ENCODE measurements at regions not wholly inside any gene's neighbourhood (a gene's known extent, or its start where the extent isn't known, plus 50 kb on each side); places are given as distances from the start of the nearest gene placed in this dataset.
"Not testable (repeated sequence)": the region's sequence is repeated elsewhere in the genome, so short reads cannot be mapped to it uniquely, and the experiment has no call there.

DNA sequence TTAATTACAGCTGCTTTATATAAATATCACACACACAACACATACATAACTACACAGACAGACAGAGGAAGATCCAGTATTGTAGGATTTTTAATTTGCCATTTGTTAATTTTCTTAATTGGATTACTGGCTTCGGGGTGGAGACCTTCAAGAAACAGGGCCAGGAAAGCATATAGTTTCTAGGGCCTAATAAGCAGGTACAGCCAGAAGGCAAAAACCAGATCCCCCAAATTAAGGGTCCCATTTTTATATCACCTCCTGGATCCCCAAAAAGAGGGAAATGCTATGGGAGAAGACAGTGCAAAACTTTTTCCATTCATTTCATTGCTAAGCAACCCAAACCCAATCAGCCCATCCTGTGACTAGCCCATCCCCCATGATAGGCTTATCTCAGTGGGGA lies 373.3 kb upstream of the FAM174A start:
- Histone ChIP-seq H3K36me3 (ENCODE audit: control insufficient read depth in 2 of 2, insufficient read depth in 2 of 2, low read length in 2 of 2) (no peaks in the 10 kb centered on the region), H3K4me1 (ENCODE audit: control insufficient read depth in 2 of 2, insufficient read depth in 2 of 2, low read length in 2 of 2) (no peaks in the 10 kb centered on the region), H3K27me3 (ENCODE audit: control insufficient read depth in 2 of 2, insufficient read depth in 2 of 2, low read length in 2 of 2) (no peaks in the 10 kb centered on the region), H3K9me3 (ENCODE audit: control insufficient read depth in 2 of 2, low read length in 2 of 2) (no peaks in the 10 kb centered on the region), H3K9ac (ENCODE audit: low read depth in 1 of 2, low read length in 2 of 2) (no peak overlapping the region), H3K4me3 (ENCODE audit: low read length in 2 of 2) (no peak overlapping the region), H3K27ac (ENCODE audit: low read depth in 2 of 2, low read length in 2 of 2) (no peak overlapping the region)

DNA sequence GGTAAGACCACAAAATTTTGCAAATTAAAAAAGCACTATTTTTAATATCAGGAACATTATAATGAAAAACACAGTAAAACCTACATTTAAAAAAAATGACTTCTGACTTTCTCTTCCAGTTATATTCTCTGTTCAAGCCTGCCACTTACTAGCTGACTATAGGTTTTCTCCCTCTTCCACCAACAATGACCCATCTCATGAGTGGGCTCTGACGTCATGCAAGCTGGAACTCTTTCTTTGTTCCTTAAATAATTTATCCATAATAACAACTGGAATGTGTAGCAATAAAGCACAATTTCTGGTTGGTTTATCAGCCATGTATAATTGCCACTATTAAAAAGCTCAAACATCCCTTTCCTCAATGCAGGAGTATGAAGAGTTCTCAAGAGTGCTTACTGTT lies 378.1 kb upstream of the FAM174A start:
- Histone ChIP-seq H3K36me3 (ENCODE audit: control insufficient read depth in 2 of 2, insufficient read depth in 2 of 2, low read length in 2 of 2) (no peaks in the 10 kb centered on the region), H3K27me3 (ENCODE audit: control insufficient read depth in 2 of 2, insufficient read depth in 2 of 2, low read length in 2 of 2) (no peaks in the 10 kb centered on the region), H3K4me1 (ENCODE audit: control insufficient read depth in 2 of 2, insufficient read depth in 2 of 2, low read length in 2 of 2) (no peaks in the 10 kb centered on the region), H3K27ac (ENCODE audit: low read depth in 2 of 2, low read length in 2 of 2) (no peak overlapping the region), H3K9ac (ENCODE audit: low read depth in 1 of 2, low read length in 2 of 2) (no peak overlapping the region), H3K9me3 (ENCODE audit: control insufficient read depth in 2 of 2, low read length in 2 of 2) (no peaks in the 10 kb centered on the region), H3K4me3 (ENCODE audit: low read length in 2 of 2) (no peak overlapping the region)

DNA sequence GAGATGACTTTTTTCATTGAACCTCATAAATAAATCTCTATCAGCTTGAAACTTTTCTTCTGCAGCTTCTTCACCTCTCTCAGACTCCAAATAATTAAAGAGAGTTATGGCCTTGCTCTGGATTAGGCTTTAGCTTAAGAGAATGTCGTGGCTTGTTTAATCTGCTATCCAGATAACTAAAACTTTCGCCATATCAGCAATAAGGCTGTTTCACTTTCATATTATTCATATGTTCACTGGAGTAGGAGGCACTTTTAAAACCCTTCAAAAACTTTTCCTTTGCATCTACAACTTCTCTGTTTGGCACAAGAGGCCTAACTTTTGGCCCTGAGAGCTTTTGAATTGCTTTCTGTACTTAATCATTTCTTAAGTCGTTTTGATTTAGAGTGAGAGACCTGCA lies 386.9 kb upstream of the FAM174A start:
- no peak overlapping the region for H3K4me3 ChIP-seq (ENCODE audit: low read length in 2 of 2)

DNA sequence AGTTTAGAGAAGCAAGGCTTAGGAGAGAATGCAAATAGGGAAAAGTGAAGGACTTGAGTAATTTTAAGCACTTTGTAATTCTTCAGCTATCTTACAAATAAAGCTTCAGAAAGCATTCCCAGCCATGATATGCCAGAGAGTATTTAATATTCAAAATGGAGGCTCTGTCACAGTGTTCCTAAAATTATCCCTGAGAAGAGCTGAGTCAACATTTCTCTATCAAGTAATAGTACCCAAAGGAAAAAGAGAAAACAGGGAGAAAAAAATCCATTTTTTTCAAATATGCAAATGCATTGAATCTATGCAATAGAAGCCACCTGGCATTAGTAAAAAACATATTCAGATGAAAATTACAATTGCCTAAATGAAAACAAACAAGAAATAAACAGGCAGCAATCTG lies 392.6 kb upstream of the FAM174A start:
- no peaks in the 10 kb centered on the region for H3K9me3 ChIP-seq (ENCODE audit: control insufficient read depth in 2 of 2, low read length in 2 of 2)
- H3K36me3 ChIP-seq (ENCODE audit: control insufficient read depth in 2 of 2, insufficient read depth in 2 of 2, low read length in 2 of 2) = no peaks in the 10 kb centered on the region
- H3K27me3 ChIP-seq (ENCODE audit: control insufficient read depth in 2 of 2, insufficient read depth in 2 of 2, low read length in 2 of 2) = no peaks in the 10 kb centered on the region
- H3K27ac ChIP-seq (ENCODE audit: low read depth in 2 of 2, low read length in 2 of 2) = no peak overlapping the region
- no peaks in the 10 kb centered on the region for H3K4me1 ChIP-seq (ENCODE audit: control insufficient read depth in 2 of 2, insufficient read depth in 2 of 2, low read length in 2 of 2)
- no peak overlapping the region for H3K9ac ChIP-seq (ENCODE audit: low read depth in 1 of 2, low read length in 2 of 2)
- H3K4me3 ChIP-seq (ENCODE audit: low read length in 2 of 2) = no peak overlapping the region

More for the DNA sequence above, 386.9 kb upstream of the FAM174A start:
- H3K9me3 ChIP-seq (ENCODE audit: control insufficient read depth in 2 of 2, low read length in 2 of 2) = no peaks in the 10 kb centered on the region
- H3K36me3 ChIP-seq (ENCODE audit: control insufficient read depth in 2 of 2, insufficient read depth in 2 of 2, low read length in 2 of 2) = no peaks in the 10 kb centered on the region
- H3K27ac ChIP-seq (ENCODE audit: low read depth in 2 of 2, low read length in 2 of 2) = no peak overlapping the region
- H3K4me1 ChIP-seq (ENCODE audit: control insufficient read depth in 2 of 2, insufficient read depth in 2 of 2, low read length in 2 of 2) = no peaks in the 10 kb centered on the region
- H3K27me3 ChIP-seq (ENCODE audit: control insufficient read depth in 2 of 2, insufficient read depth in 2 of 2, low read length in 2 of 2) = no peaks in the 10 kb centered on the region
- H3K9ac ChIP-seq (ENCODE audit: low read depth in 1 of 2, low read length in 2 of 2) = no peak overlapping the region

DNA sequence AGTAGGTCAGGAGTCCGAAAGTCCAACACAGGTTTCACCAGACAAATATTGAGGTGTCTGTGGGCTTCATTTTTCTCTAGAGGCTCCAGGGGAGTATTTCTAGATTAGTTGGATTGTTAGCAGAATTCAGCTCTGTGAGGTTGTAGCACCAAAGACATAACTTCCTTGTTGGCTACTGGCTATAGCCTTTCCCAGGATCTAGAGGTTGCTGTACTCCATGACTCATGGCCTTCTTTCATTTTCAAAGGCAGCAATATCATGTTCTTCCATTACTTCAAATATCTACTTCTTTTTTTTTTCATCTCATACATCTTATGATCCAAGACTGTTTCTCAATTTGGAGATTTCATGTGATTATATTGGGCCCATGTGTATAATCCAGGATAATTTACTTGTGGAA lies 404.0 kb upstream of the FAM174A start:
- H3K27me3 ChIP-seq (ENCODE audit: control insufficient read depth in 2 of 2, insufficient read depth in 2 of 2, low read length in 2 of 2) = no peaks in the 10 kb centered on the region
- H3K4me1 ChIP-seq (ENCODE audit: control insufficient read depth in 2 of 2, insufficient read depth in 2 of 2, low read length in 2 of 2) = no peaks in the 10 kb centered on the region
- H3K9me3 ChIP-seq (ENCODE audit: control insufficient read depth in 2 of 2, low read length in 2 of 2) = no peaks in the 10 kb centered on the region
- no peak overlapping the region for H3K9ac ChIP-seq (ENCODE audit: low read depth in 1 of 2, low read length in 2 of 2)
- H3K4me3 ChIP-seq (ENCODE audit: low read length in 2 of 2) = no peak overlapping the region
- H3K27ac ChIP-seq (ENCODE audit: low read depth in 2 of 2, low read length in 2 of 2) = no peak overlapping the region
- H3K36me3 ChIP-seq (ENCODE audit: control insufficient read depth in 2 of 2, insufficient read depth in 2 of 2, low read length in 2 of 2) = no peaks in the 10 kb centered on the region

DNA sequence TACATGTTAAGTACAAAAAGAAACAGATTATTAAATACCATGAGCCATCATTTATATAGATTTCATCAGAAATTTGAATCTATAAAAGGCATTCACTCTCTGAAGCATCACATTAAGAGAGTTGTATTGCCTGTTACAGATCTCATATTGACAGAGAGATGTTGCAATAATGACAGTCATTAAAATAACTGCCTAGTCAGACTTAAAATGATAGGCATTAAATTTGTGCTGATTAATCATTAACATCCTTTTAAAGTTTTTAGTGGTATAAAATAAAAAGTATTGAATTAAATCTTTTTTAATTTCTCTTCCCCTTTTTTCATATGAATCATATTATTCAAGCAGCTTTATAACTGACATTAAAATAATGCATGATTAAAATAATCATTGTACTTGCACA lies 404.9 kb upstream of the FAM174A start:
- H3K9me3 ChIP-seq (ENCODE audit: control insufficient read depth in 2 of 2, low read length in 2 of 2) = no peaks in the 10 kb centered on the region
- no peaks in the 10 kb centered on the region for H3K4me1 ChIP-seq (ENCODE audit: control insufficient read depth in 2 of 2, insufficient read depth in 2 of 2, low read length in 2 of 2)
- H3K36me3 ChIP-seq (ENCODE audit: control insufficient read depth in 2 of 2, insufficient read depth in 2 of 2, low read length in 2 of 2) = no peaks in the 10 kb centered on the region
- no peak overlapping the region for H3K9ac ChIP-seq (ENCODE audit: low read depth in 1 of 2, low read length in 2 of 2)
- no peak overlapping the region for H3K4me3 ChIP-seq (ENCODE audit: low read length in 2 of 2)
- no peak overlapping the region for H3K27ac ChIP-seq (ENCODE audit: low read depth in 2 of 2, low read length in 2 of 2)
- H3K27me3 ChIP-seq (ENCODE audit: control insufficient read depth in 2 of 2, insufficient read depth in 2 of 2, low read length in 2 of 2) = no peaks in the 10 kb centered on the region

DNA sequence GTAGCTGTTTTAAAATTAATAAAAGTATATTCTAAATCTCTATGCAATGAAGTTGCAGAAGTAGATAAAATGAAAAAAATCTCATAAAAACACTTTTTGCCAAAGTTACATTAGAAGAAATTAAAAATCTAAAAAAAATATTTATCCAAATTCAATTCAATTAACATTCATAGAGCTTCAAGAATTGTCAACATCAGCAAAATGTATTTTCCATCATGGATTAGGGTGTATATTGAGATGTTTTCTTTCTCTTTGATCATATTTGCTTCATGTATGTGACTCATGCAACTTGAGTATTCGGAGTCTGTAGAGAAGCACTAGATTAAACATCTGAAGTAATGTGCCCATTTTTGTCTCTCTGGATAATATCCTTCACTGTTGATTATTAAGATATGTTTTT lies 415.3 kb upstream of the FAM174A start:
- H3K9me3 ChIP-seq (ENCODE audit: control insufficient read depth in 2 of 2, low read length in 2 of 2) = peaks cover 0 to 2% of the 10 kb centered on the region in 2 donors
- H3K36me3 ChIP-seq (ENCODE audit: control insufficient read depth in 2 of 2, insufficient read depth in 2 of 2, low read length in 2 of 2) = no peaks in the 10 kb centered on the region
- H3K4me3 ChIP-seq (ENCODE audit: low read length in 2 of 2) = no peak overlapping the region
- H3K27ac ChIP-seq (ENCODE audit: low read depth in 2 of 2, low read length in 2 of 2) = no peak overlapping the region
- no peaks in the 10 kb centered on the region for H3K4me1 ChIP-seq (ENCODE audit: control insufficient read depth in 2 of 2, insufficient read depth in 2 of 2, low read length in 2 of 2)
- H3K27me3 ChIP-seq (ENCODE audit: control insufficient read depth in 2 of 2, insufficient read depth in 2 of 2, low read length in 2 of 2) = no peaks in the 10 kb centered on the region
- H3K9ac ChIP-seq (ENCODE audit: low read depth in 1 of 2, low read length in 2 of 2) = no peak overlapping the region

DNA sequence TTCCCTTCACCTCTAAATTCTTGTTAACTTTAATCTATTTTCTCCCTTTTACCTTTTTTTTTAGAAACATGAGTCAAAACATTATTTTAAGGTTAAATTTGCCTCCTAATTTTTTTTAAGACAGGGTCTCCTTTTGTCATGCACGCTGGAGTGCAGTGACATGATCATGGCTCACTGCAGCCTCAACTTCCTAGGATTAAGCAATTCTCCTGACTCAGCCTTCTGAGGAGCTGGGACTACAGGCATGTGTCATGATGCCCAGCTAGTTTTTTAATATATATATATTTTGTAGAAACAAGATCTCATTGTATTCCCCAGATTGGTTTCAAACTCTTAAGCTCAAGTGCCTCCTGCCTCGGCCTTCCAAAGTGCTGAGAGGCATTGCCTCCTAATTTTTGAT lies 424.7 kb upstream of the FAM174A start:
- Histone ChIP-seq H3K27ac (ENCODE audit: low read depth in 2 of 2, low read length in 2 of 2) (no peak overlapping the region), H3K36me3 (ENCODE audit: control insufficient read depth in 2 of 2, insufficient read depth in 2 of 2, low read length in 2 of 2) (no peaks in the 10 kb centered on the region), H3K9ac (ENCODE audit: low read depth in 1 of 2, low read length in 2 of 2) (no peak overlapping the region), H3K4me1 (ENCODE audit: control insufficient read depth in 2 of 2, insufficient read depth in 2 of 2, low read length in 2 of 2) (no peaks in the 10 kb centered on the region), H3K4me3 (ENCODE audit: low read length in 2 of 2) (no peak overlapping the region), H3K27me3 (ENCODE audit: control insufficient read depth in 2 of 2, insufficient read depth in 2 of 2, low read length in 2 of 2) (no peaks in the 10 kb centered on the region), H3K9me3 (ENCODE audit: control insufficient read depth in 2 of 2, low read length in 2 of 2) (peaks cover 0 to 9% of the 10 kb centered on the region in 2 donors)

DNA sequence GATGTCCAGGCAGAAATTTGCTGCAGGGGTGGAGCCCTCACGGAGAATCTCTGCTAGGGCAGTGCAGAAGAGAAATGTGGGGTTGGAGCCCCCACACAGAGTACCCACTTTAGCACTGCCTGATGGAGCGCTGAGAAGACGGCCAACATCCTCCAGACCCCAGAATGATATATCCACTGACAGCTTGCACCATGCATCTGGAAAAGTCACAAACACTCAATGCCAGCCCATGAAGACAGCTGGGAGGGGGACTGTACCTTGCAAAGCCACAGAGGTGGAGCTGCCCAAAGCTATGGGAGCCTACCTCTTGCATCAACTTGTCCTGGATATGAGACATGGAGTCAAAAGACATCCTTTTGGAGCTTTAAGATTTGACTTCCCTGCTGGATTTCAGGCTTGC lies 426.3 kb upstream of the FAM174A start:
- no peak overlapping the region for H3K9ac ChIP-seq (ENCODE audit: low read depth in 1 of 2, low read length in 2 of 2)
- H3K9me3 ChIP-seq (ENCODE audit: control insufficient read depth in 2 of 2, low read length in 2 of 2) = peaks cover 0 to 9% of the 10 kb centered on the region in 2 donors
- no peaks in the 10 kb centered on the region for H3K27me3 ChIP-seq (ENCODE audit: control insufficient read depth in 2 of 2, insufficient read depth in 2 of 2, low read length in 2 of 2)
- H3K4me1 ChIP-seq (ENCODE audit: control insufficient read depth in 2 of 2, insufficient read depth in 2 of 2, low read length in 2 of 2) = no peaks in the 10 kb centered on the region
- H3K27ac ChIP-seq (ENCODE audit: low read depth in 2 of 2, low read length in 2 of 2) = no peak overlapping the region
- no peaks in the 10 kb centered on the region for H3K36me3 ChIP-seq (ENCODE audit: control insufficient read depth in 2 of 2, insufficient read depth in 2 of 2, low read length in 2 of 2)
- no peak overlapping the region for H3K4me3 ChIP-seq (ENCODE audit: low read length in 2 of 2)

DNA sequence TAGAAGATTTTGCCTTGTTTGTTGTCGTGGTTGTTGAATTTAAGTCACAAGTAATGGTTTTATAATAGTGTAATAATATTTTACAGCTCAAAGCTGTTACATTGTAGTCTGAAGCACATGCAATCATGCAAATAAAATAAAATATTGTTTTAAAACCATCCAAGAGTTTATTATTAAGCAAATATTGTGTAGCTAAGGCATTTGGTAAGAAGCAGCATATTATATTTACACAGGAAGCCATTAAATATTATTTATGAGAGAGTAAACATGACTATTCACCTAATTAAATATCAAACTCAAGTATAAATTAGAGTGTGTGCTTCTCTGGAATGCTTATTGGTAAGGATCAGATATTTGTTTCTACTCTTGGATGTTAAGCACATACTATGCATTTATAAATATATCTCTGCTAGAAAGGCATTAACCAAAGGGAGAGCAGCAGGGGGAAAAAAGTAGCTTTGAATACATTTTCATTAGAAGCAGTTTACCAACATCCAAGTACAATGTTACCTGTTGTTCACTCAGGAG lies 431.5 kb upstream of the FAM174A start:
- not testable (repeated sequence) for H3K4me1 ChIP-seq (ENCODE audit: control insufficient read depth in 2 of 2, insufficient read depth in 2 of 2, low read length in 2 of 2); H3K27me3 ChIP-seq (ENCODE audit: control insufficient read depth in 2 of 2, insufficient read depth in 2 of 2, low read length in 2 of 2); H3K4me3 ChIP-seq (ENCODE audit: low read length in 2 of 2); H3K9ac ChIP-seq (ENCODE audit: low read depth in 1 of 2, low read length in 2 of 2); H3K27ac ChIP-seq (ENCODE audit: low read depth in 2 of 2, low read length in 2 of 2); H3K36me3 ChIP-seq (ENCODE audit: control insufficient read depth in 2 of 2, insufficient read depth in 2 of 2, low read length in 2 of 2); H3K9me3 ChIP-seq (ENCODE audit: control insufficient read depth in 2 of 2, low read length in 2 of 2)

DNA sequence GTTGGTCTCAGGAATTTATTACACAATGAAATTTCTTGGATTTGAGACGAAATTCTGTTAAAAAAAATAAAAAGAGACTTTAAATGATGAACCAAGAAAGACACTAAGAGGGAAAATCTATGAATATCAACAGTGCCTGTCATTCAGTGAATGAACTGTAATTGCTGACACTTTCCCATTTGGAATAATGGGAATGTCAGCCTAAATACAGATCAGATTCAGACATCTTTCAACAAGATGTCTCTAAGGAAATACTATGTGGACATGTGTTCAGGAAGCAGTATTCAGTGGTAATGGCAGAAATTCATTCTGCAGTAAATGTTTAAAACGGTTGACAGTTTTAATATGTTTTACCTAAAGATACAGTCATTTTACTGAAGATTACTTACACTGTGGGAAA lies 433.7 kb upstream of the FAM174A start:
- not testable (repeated sequence) for H3K27me3 ChIP-seq (ENCODE audit: control insufficient read depth in 2 of 2, insufficient read depth in 2 of 2, low read length in 2 of 2); H3K4me1 ChIP-seq (ENCODE audit: control insufficient read depth in 2 of 2, insufficient read depth in 2 of 2, low read length in 2 of 2); H3K4me3 ChIP-seq (ENCODE audit: low read length in 2 of 2); H3K27ac ChIP-seq (ENCODE audit: low read depth in 2 of 2, low read length in 2 of 2); H3K9ac ChIP-seq (ENCODE audit: low read depth in 1 of 2, low read length in 2 of 2); H3K36me3 ChIP-seq (ENCODE audit: control insufficient read depth in 2 of 2, insufficient read depth in 2 of 2, low read length in 2 of 2); H3K9me3 ChIP-seq (ENCODE audit: control insufficient read depth in 2 of 2, low read length in 2 of 2)

All from mucosa of rectum (tissue), 2 donors.